ENCODE measurements at regions not wholly inside any gene's neighbourhood (a gene's known extent, or its start where the extent isn't known, plus 50 kb on each side); places are given as distances from the start of the nearest gene placed in this dataset.
"Not testable (repeated sequence)": the region's sequence is repeated elsewhere in the genome, so short reads cannot be mapped to it uniquely, and the experiment has no call there.

DNA sequence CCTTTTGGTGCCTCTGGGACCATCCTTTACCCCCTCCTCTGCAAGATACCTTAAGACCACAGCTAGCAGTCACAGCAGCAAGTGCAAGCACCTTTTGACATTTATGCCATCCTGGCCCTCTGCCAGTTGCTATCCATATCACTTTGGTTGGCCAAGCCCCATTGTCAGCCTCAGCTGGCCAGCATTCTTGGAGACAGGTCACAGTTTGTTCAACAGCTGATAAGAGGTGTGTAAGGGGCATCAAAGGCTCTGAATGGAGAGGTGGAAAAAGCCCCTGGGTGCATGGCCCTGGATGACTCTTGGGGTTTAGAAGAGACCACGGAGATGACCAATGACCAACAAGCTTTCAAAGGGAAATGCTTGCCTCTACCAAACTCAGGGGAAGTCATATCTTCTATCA lies 133.6 kb upstream of the MAMLD1 start:
- H3K4me1 ChIP-seq (ENCODE audit: low read length): no peaks in the 10 kb centered on the region
- H3K79me2 ChIP-seq (ENCODE audit: low read length): no peaks in the 10 kb centered on the region
- H4K20me1 ChIP-seq (ENCODE audit: insufficient read depth, low read length): no peaks in the 10 kb centered on the region
- DNase-seq: no peak
- H3K4me2 ChIP-seq (ENCODE audit: low read depth, low read length): no peak overlapping the region
- no peak overlapping the region for H3K27ac ChIP-seq (ENCODE audit: low read length)
- TF ChIP-seq EZH2phosphoT487 (IDR thresholded peaks at IDR 0.05; ENCODE audit: low read length) (no peak), EZH2 (optimal IDR thresholded peaks at IDR 0.05; ENCODE audit: low read depth, low read length) (no peak)
- TF ChIP-seq, protein P1, sequence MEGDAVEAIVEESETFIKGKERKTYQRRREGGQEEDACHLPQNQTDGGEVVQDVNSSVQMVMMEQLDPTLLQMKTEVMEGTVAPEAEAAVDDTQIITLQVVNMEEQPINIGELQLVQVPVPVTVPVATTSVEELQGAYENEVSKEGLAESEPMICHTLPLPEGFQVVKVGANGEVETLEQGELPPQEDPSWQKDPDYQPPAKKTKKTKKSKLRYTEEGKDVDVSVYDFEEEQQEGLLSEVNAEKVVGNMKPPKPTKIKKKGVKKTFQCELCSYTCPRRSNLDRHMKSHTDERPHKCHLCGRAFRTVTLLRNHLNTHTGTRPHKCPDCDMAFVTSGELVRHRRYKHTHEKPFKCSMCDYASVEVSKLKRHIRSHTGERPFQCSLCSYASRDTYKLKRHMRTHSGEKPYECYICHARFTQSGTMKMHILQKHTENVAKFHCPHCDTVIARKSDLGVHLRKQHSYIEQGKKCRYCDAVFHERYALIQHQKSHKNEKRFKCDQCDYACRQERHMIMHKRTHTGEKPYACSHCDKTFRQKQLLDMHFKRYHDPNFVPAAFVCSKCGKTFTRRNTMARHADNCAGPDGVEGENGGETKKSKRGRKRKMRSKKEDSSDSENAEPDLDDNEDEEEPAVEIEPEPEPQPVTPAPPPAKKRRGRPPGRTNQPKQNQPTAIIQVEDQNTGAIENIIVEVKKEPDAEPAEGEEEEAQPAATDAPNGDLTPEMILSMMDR (IDR thresholded peaks at IDR 0.05; ENCODE audit: low read length): no peak
- no peak overlapping the region for H2AFZ ChIP-seq (ENCODE audit: low read length)
- no peaks in the 10 kb centered on the region for H3K36me3 ChIP-seq (replicated peaks; ENCODE audit: insufficient read depth, low read length)
- H3K9me3 ChIP-seq (replicated peaks; ENCODE audit: insufficient read depth, low read length): no peaks in the 10 kb centered on the region
- H3F3A ChIP-seq (ENCODE audit: insufficient read depth, low read length): no peaks in the 10 kb centered on the region
- H3K9ac ChIP-seq (ENCODE audit: low read length): no peak overlapping the region
- H3K9me2 ChIP-seq (replicated peaks; ENCODE audit: insufficient read depth, low read length): no peaks in the 10 kb centered on the region
- no peaks in the 10 kb centered on the region for H3K27me3 ChIP-seq (replicated peaks; ENCODE audit: insufficient read depth, low read length)
- H3K4me3 ChIP-seq (ENCODE audit: low read length): no peak overlapping the region

DNA sequence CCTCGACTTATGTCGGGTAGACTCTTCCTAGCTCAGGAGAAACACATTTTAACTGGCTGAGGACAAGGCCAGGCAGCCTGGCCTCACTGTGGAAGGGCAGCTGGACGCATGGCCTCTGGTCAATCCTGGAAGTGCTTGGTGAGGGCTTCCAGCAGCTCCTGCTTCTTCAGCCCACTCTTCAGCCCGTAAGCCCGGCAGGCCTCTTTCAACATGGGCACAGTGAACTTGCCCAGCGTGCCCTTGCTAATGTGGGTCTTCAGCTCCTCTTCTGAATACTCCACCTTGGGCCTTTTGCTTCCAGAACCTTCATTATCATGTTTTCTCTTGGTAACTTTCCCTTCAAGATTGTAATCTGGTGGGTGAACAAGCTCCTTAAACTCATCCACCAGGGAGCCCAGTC lies 132.2 kb upstream of the MAMLD1 start:
- not testable (repeated sequence) for H2AFZ ChIP-seq (ENCODE audit: low read length); H3K4me2 ChIP-seq (ENCODE audit: low read depth, low read length); H3K79me2 ChIP-seq (ENCODE audit: low read length); H3K9ac ChIP-seq (ENCODE audit: low read length); H3K9me2 ChIP-seq (replicated peaks; ENCODE audit: insufficient read depth, low read length); H3K4me3 ChIP-seq (ENCODE audit: low read length); H3K27ac ChIP-seq (ENCODE audit: low read length); DNase-seq; H3K4me1 ChIP-seq (ENCODE audit: low read length); H3K36me3 ChIP-seq (replicated peaks; ENCODE audit: insufficient read depth, low read length); H3F3A ChIP-seq (ENCODE audit: insufficient read depth, low read length); H4K20me1 ChIP-seq (ENCODE audit: insufficient read depth, low read length); H3K9me3 ChIP-seq (replicated peaks; ENCODE audit: insufficient read depth, low read length); H3K27me3 ChIP-seq (replicated peaks; ENCODE audit: insufficient read depth, low read length)

DNA sequence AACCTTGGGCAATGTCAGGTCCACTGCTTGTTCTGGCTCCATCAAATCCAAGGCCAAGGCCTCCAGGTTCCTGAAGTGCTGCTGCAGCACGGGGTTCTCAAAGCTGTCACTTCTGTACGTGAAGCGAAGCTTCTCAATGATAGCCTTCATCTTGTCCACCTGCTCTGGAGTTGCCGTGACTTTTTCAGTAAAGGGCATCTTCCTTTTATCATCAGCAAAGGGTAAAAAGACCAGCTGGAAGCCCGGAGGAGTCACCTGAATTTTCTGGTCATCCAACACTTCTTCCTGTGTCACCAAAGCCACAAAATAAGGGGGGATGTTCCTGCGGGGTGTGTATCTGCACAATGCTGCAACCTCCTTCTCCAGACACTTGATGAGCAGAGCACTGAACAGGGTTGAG lies 131.7 kb upstream of the MAMLD1 start:
- H4K20me1 ChIP-seq (ENCODE audit: insufficient read depth, low read length); DNase-seq; H3K4me1 ChIP-seq (ENCODE audit: low read length): not testable (repeated sequence)

DNA sequence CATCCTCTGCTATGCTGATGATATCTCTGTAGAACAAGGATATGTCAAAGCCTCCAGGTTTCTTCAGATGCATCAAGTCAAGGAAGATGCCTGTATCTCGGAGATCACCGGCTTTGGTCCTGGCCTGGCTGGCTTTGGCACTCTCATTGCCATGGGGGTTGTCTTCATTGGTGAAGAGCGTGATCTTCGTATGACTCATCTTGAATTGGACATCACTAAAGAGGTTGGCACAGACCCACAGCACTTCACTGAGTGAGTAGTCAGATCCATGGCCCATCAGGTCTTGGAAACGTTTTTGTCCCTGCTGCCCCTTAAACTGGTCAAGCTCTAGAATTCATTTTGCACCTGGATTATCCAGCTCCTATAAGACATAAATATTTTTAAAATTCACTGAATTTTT lies 130.9 kb upstream of the MAMLD1 start:
- not testable (repeated sequence) for H3K79me2 ChIP-seq (ENCODE audit: low read length); H3K27ac ChIP-seq (ENCODE audit: low read length); H3K4me1 ChIP-seq (ENCODE audit: low read length); H3K4me3 ChIP-seq (ENCODE audit: low read length); H3K4me2 ChIP-seq (ENCODE audit: low read depth, low read length); H4K20me1 ChIP-seq (ENCODE audit: insufficient read depth, low read length); H3K36me3 ChIP-seq (replicated peaks; ENCODE audit: insufficient read depth, low read length); H2AFZ ChIP-seq (ENCODE audit: low read length); DNase-seq; H3K9ac ChIP-seq (ENCODE audit: low read length); H3K9me3 ChIP-seq (replicated peaks; ENCODE audit: insufficient read depth, low read length); H3F3A ChIP-seq (ENCODE audit: insufficient read depth, low read length); H3K9me2 ChIP-seq (replicated peaks; ENCODE audit: insufficient read depth, low read length); H3K27me3 ChIP-seq (replicated peaks; ENCODE audit: insufficient read depth, low read length)

More for the DNA sequence above, 131.7 kb upstream of the MAMLD1 start:
- not testable (repeated sequence) for H3K27ac ChIP-seq (ENCODE audit: low read length); H3K4me2 ChIP-seq (ENCODE audit: low read depth, low read length); H3K79me2 ChIP-seq (ENCODE audit: low read length); H3F3A ChIP-seq (ENCODE audit: insufficient read depth, low read length); H3K27me3 ChIP-seq (replicated peaks; ENCODE audit: insufficient read depth, low read length); H3K9me3 ChIP-seq (replicated peaks; ENCODE audit: insufficient read depth, low read length); H3K36me3 ChIP-seq (replicated peaks; ENCODE audit: insufficient read depth, low read length); H2AFZ ChIP-seq (ENCODE audit: low read length); H3K4me3 ChIP-seq (ENCODE audit: low read length); H3K9me2 ChIP-seq (replicated peaks; ENCODE audit: insufficient read depth, low read length); H3K9ac ChIP-seq (ENCODE audit: low read length)

DNA sequence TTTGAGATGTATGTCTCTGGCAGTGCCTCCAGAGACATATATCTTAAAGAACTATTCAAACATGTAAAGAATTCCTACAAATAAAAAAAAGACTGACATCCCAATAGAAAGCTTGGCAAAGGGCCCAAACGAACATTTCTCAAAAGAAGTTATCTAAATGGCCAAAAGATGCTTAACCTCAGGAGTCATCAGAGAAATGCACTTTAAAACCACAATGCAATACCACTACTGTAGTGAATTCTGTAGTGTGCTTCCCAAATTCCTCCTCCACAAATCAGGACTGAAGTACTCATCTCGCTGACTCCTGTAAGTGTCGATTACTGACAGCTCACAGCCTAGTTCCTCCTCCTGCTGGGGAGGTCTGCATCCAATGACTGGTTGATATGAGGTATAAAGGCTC lies 129.0 kb upstream of the MAMLD1 start:
- Histone ChIP-seq H3K4me3 (ENCODE audit: low read length) (no peak overlapping the region), H3K4me2 (ENCODE audit: low read depth, low read length) (no peak overlapping the region), H3K4me1 (ENCODE audit: low read length) (no peaks in the 10 kb centered on the region), H3F3A (ENCODE audit: insufficient read depth, low read length) (no peaks in the 10 kb centered on the region), H4K20me1 (ENCODE audit: insufficient read depth, low read length) (no peaks in the 10 kb centered on the region), H3K27me3 (replicated peaks; ENCODE audit: insufficient read depth, low read length) (no peaks in the 10 kb centered on the region), H3K79me2 (ENCODE audit: low read length) (no peaks in the 10 kb centered on the region), H3K9me3 (replicated peaks; ENCODE audit: insufficient read depth, low read length) (no peaks in the 10 kb centered on the region), H3K36me3 (replicated peaks; ENCODE audit: insufficient read depth, low read length) (no peaks in the 10 kb centered on the region), H3K27ac (ENCODE audit: low read length) (no peak overlapping the region), H3K9me2 (replicated peaks; ENCODE audit: insufficient read depth, low read length) (no peaks in the 10 kb centered on the region), H2AFZ (ENCODE audit: low read length) (no peak overlapping the region), H3K9ac (ENCODE audit: low read length) (no peak overlapping the region)
- DNase-seq: no peak
- TF ChIP-seq EZH2phosphoT487 (IDR thresholded peaks at IDR 0.05; ENCODE audit: low read length) (no peak), EZH2 (optimal IDR thresholded peaks at IDR 0.05; ENCODE audit: low read depth, low read length) (no peak)
- TF ChIP-seq, protein P1 (IDR thresholded peaks at IDR 0.05; ENCODE audit: low read length): no peak

All from MM.1S (cell line).